Loucy (cell line): ENCODE measurements at regions not wholly inside any gene's neighbourhood (a gene's known extent, or its start where the extent isn't known, plus 50 kb on each side); places are given as distances from the start of the nearest gene placed in this dataset.

Experiments
- H2AFZ ChIP-seq: fragments of 200-600 bp; sonication (generic); 2 replicates; pipeline ENCODE4 v1.6.0; 2016; ENCODE audit warnings: antibody characterized with exemption, mild to moderate bottlenecking, low read length, moderate library complexity
- H3F3A ChIP-seq: fragments of 200-600 bp; 2 replicates; pipeline ENCODE4 v1.6.0; 2016; ENCODE audit warnings: antibody characterized with exemption, low read depth, mild to moderate bottlenecking
- H3K27me3 ChIP-seq: fragments of 200-600 bp; sonication (generic); 2 replicates; pipeline ENCODE4 v1.6.1; 2014; ENCODE audit warnings: low read length, mild to moderate bottlenecking; ENCODE audit not compliant: insufficient read depth, poor library complexity, severe bottlenecking
- H3K36me3 ChIP-seq: fragments of 200-600 bp; sonication (generic); 2 replicates; pipeline ENCODE4 v1.6.1; 2016; ENCODE audit warnings: low read length; ENCODE audit not compliant: insufficient read depth
- H3K4me1 ChIP-seq: fragments of 200-600 bp; sonication (generic); 2 replicates; pipeline ENCODE4 v1.5.1; 2014; ENCODE audit warnings: low read length, mild to moderate bottlenecking; ENCODE audit not compliant: insufficient read depth, poor library complexity, severe bottlenecking
- H3K4me2 ChIP-seq: fragments of 200-600 bp; sonication (generic); 2 replicates; pipeline ENCODE4 v1.6.0; 2014; ENCODE audit warnings: antibody characterized with exemption, low read length, low read depth, mild to moderate bottlenecking; ENCODE audit not compliant: poor library complexity, severe bottlenecking
- H3K4me3 ChIP-seq: fragments of 200-600 bp; sonication (generic); 2 replicates; pipeline ENCODE4 v1.5.1; 2014; ENCODE audit warnings: low read length, mild to moderate bottlenecking, mixed read lengths; ENCODE audit not compliant: poor library complexity, severe bottlenecking
- H3K79me2 ChIP-seq: fragments of 200-600 bp; sonication (generic); 2 replicates; pipeline ENCODE4 v1.6.1; 2014; ENCODE audit warnings: low read length; ENCODE audit not compliant: insufficient read depth
- H3K9ac ChIP-seq: fragments of 200-600 bp; sonication (generic); 2 replicates; pipeline ENCODE4 v1.6.0; 2014; ENCODE audit warnings: mild to moderate bottlenecking, low read depth, low read length, moderate library complexity; ENCODE audit not compliant: poor library complexity, severe bottlenecking
- H3K9me2 ChIP-seq: fragments of 200-600 bp; sonication (generic); replicated peaks from 2 replicates; pipeline ENCODE4 v1.6.1; 2016; ENCODE audit warnings: low read depth, low read length, mixed read lengths
- H3K9me3 ChIP-seq: fragments of 200-600 bp; sonication (generic); 2 replicates; pipeline ENCODE4 v1.6.1; 2014; ENCODE audit warnings: mild to moderate bottlenecking, antibody characterized with exemption, low read length, low read depth; ENCODE audit not compliant: insufficient read depth
- H4K20me1 ChIP-seq: fragments of 200-600 bp; sonication (generic); 2 replicates; pipeline ENCODE4 v1.6.0; 2014; ENCODE audit warnings: antibody characterized with exemption, low read length, mild to moderate bottlenecking; ENCODE audit not compliant: insufficient read depth, poor library complexity, severe bottlenecking
- EZH2phosphoT487 ChIP-seq: fragments of 200-600 bp; IDR thresholded peaks from 2 replicates; pipeline ENCODE4 v1.6.1; 2018; ENCODE audit warnings: antibody characterized with exemption, mild to moderate bottlenecking, moderate library complexity, borderline replicate concordance
- TF ChIP-seq, protein P1 (sequence below): fragments of 200-600 bp; sonication (generic); conservative IDR thresholded peaks from 2 replicates; pipeline ENCODE4 v1.5.1; 2014; ENCODE audit warnings: mild to moderate bottlenecking, antibody characterized with exemption, low read length

DNA sequence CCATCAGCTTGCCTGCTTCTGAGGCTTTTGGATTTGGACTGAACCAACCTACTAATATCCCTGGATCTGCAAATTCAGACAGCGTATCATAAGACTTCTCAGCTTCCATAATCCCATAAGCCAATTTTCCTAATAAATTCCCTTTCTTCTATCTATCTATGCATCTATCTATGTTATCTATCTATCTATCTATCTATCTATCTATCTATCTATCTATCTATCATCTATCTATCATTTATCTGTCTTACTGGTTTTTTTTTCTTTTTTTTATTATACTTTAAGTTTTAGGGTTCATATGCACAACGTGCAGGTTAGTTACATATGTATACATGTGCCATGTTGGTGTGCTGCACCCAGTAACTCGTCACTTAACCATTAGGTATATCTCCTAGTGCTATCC is 2045.4 kb upstream of the CDH6 start:
- no peak overlapping the region for H2AFZ ChIP-seq
- H3F3A ChIP-seq: no peaks in the 10 kb centered on the region
- H3K36me3 ChIP-seq: no peaks in the 10 kb centered on the region
- no peaks in the 10 kb centered on the region; the same call in 1 of the 2 replicates for H3K9me2 ChIP-seq
- H3K4me2 ChIP-seq: no peak overlapping the region
- no peaks in the 10 kb centered on the region for H3K27me3 ChIP-seq
- TF ChIP-seq, protein P1, sequence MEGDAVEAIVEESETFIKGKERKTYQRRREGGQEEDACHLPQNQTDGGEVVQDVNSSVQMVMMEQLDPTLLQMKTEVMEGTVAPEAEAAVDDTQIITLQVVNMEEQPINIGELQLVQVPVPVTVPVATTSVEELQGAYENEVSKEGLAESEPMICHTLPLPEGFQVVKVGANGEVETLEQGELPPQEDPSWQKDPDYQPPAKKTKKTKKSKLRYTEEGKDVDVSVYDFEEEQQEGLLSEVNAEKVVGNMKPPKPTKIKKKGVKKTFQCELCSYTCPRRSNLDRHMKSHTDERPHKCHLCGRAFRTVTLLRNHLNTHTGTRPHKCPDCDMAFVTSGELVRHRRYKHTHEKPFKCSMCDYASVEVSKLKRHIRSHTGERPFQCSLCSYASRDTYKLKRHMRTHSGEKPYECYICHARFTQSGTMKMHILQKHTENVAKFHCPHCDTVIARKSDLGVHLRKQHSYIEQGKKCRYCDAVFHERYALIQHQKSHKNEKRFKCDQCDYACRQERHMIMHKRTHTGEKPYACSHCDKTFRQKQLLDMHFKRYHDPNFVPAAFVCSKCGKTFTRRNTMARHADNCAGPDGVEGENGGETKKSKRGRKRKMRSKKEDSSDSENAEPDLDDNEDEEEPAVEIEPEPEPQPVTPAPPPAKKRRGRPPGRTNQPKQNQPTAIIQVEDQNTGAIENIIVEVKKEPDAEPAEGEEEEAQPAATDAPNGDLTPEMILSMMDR: no peak
- TF ChIP-seq EZH2phosphoT487: no peak
- H3K4me3 ChIP-seq: no peak overlapping the region
- no peaks in the 10 kb centered on the region for H4K20me1 ChIP-seq
- H3K9ac ChIP-seq: no peak overlapping the region
- no peaks in the 10 kb centered on the region for H3K9me3 ChIP-seq
- H3K79me2 ChIP-seq: no peaks in the 10 kb centered on the region
- H3K4me1 ChIP-seq: no peaks in the 10 kb centered on the region

DNA sequence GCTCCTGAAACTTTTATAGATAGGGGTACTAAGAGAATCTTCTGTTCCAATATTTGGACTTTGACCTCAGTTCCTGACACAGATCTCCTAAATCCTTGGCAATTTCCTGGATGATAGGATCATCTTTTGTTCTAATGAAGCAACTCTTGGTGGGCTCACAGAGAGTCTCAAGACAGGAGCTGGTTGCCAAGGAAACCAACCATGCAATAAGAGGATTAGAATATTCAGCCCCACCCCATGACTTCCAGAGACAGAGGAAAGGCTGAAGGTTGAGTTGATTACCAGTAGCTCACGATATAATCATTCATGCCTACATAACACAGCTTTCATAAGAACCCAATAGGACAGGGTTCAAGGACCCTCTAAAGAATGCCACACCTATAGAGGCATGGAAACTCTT is 2050.2 kb upstream of the CDH6 start:
- no peak overlapping the region for H3K4me3 ChIP-seq
- H3K4me2 ChIP-seq: no peak overlapping the region
- no peaks in the 10 kb centered on the region for H3K4me1 ChIP-seq
- H3K27me3 ChIP-seq: no peaks in the 10 kb centered on the region
- no peak for TF ChIP-seq EZH2phosphoT487
- TF ChIP-seq, protein P1: no peak
- H2AFZ ChIP-seq: no peak overlapping the region
- no peaks in the 10 kb centered on the region; the same call in 1 of the 2 replicates for H3K9me2 ChIP-seq
- H3F3A ChIP-seq: no peaks in the 10 kb centered on the region
- no peaks in the 10 kb centered on the region for H4K20me1 ChIP-seq
- no peak overlapping the region for H3K9ac ChIP-seq
- no peaks in the 10 kb centered on the region for H3K36me3 ChIP-seq
- no peaks in the 10 kb centered on the region for H3K9me3 ChIP-seq
- no peaks in the 10 kb centered on the region for H3K79me2 ChIP-seq

DNA sequence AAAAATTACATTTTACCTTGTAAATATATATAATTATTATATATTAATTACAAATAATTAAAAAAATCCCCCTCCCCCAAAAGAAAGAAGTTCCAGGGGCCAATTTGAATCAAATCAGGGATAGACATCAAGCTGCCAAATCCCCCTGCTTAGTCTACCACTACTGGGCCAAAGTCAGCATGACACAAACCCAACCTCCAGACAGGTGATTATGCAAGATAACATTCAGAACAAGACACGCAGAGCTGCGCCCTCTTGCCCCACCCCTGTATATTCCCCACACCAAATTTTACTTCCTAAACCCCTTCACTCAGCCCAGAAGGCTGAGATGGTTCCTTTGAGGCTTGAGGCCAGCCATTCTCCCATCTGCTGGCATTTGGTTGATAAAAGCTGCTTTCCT is 2059.1 kb upstream of the CDH6 start:
- no peaks in the 10 kb centered on the region for H3K36me3 ChIP-seq
- H3K4me2 ChIP-seq: no peak overlapping the region
- no peak overlapping the region for H2AFZ ChIP-seq
- no peaks in the 10 kb centered on the region for H4K20me1 ChIP-seq
- no peaks in the 10 kb centered on the region for H3K4me1 ChIP-seq
- no peak overlapping the region for H3K4me3 ChIP-seq
- H3K9ac ChIP-seq: no peak overlapping the region
- no peaks in the 10 kb centered on the region for H3K9me2 ChIP-seq
- TF ChIP-seq, protein P1: no peak
- TF ChIP-seq EZH2phosphoT487: no peak
- H3K9me3 ChIP-seq: no peaks in the 10 kb centered on the region
- H3F3A ChIP-seq: no peaks in the 10 kb centered on the region
- no peaks in the 10 kb centered on the region for H3K27me3 ChIP-seq
- no peaks in the 10 kb centered on the region for H3K79me2 ChIP-seq
